RWPE2 (cell line): ENCODE measurements at regions not wholly inside any gene's neighbourhood (a gene's known extent, or its start where the extent isn't known, plus 50 kb on each side); places are given as distances from the start of the nearest gene placed in this dataset.

ENCODE experiments used
- ATAC-seq: fragments of 200-7000 bp; cut with Tn5 transposase; 3 replicates; pipeline ENCODE4 v1.9.1; 2021; ENCODE audit warnings: low read depth
- DNase-seq: peaks from one replicate; pipeline ENCODE4 v3.0.0-alpha.2; 2020; ENCODE audit warnings: low spot score
- H3K27ac ChIP-seq: fragments of 450-650 bp; 2 replicates; pipeline ENCODE4 v1.5.1; 2017; ENCODE audit warnings: mild to moderate bottlenecking; ENCODE audit not compliant: poor library complexity, severe bottlenecking
- H3K27me3 ChIP-seq: fragments of 250-450 bp; sonication (Bioruptor Pico); 2 replicates; pipeline ENCODE4 v1.5.1; 2021; ENCODE audit warnings: mild to moderate bottlenecking, moderate library complexity; ENCODE audit not compliant: insufficient read depth, poor library complexity, severe bottlenecking
- H3K36me3 ChIP-seq: fragments of 250-450 bp; sonication (Bioruptor Pico); 2 replicates; pipeline ENCODE4 v1.5.1; 2020; ENCODE audit warnings: low read depth, mild to moderate bottlenecking, moderate library complexity
- H3K4me1 ChIP-seq: fragments of 250-450 bp; sonication (Bioruptor Pico); 2 replicates; pipeline ENCODE4 v1.5.1; 2021; ENCODE audit warnings: mild to moderate bottlenecking, moderate library complexity; ENCODE audit not compliant: insufficient read depth, poor library complexity, severe bottlenecking
- H3K4me3 ChIP-seq: fragments of 250-450 bp; sonication (Bioruptor Pico); 2 replicates; pipeline ENCODE4 v1.5.1; 2021; ENCODE audit warnings: mild to moderate bottlenecking, moderate library complexity; ENCODE audit not compliant: severe bottlenecking
- H3K9me3 ChIP-seq: fragments of 250-450 bp; sonication (Bioruptor Pico); 2 replicates; pipeline ENCODE4 v1.5.1; 2021; ENCODE audit warnings: mild to moderate bottlenecking, moderate library complexity; ENCODE audit not compliant: severe bottlenecking
- CTCF ChIP-seq: fragments of 450-650 bp; IDR thresholded peaks from one replicate; pipeline ENCODE4 v1.5.1; 2017; ENCODE audit warnings: mild to moderate bottlenecking, moderate library complexity; ENCODE audit not compliant: poor library complexity, severe bottlenecking

GRCh38 chr18:77528872-77529271 is 279.2 kb downstream of the GALR1 start:
- H3K9me3 ChIP-seq: no peaks in the 10 kb centered on the region
- no peak overlapping the region for H3K27ac ChIP-seq
- no peaks in the 10 kb centered on the region for H3K4me1 ChIP-seq
- ATAC-seq (no peak), DNase-seq (no peak)
- H3K36me3 ChIP-seq: no peaks in the 10 kb centered on the region
- no peak for TF ChIP-seq CTCF
- no peaks in the 10 kb centered on the region for H3K27me3 ChIP-seq
- no peak overlapping the region for H3K4me3 ChIP-seq

- TF ChIP-seq CTCF: no peak
- H3K27me3 ChIP-seq: no peaks in the 10 kb centered on the region
- no peak for ATAC-seq
Measured at GRCh38 chr18:77529492-77530176, 280.0 kb downstream of the GALR1 start.

GRCh38 chr18:77530732-77531131 is 281.1 kb downstream of the GALR1 start:
- TF ChIP-seq CTCF: no peak
- no peak for ATAC-seq

More at GRCh38 chr18:77529492-77530176, 280.0 kb downstream of the GALR1 start:
- no peaks in the 10 kb centered on the region for H3K9me3 ChIP-seq
- H3K4me3 ChIP-seq: no peak overlapping the region
- DNase-seq: no peak
- H3K4me1 ChIP-seq: no peaks in the 10 kb centered on the region
- no peak overlapping the region for H3K27ac ChIP-seq
- H3K36me3 ChIP-seq: no peaks in the 10 kb centered on the region

GRCh38 chr18:77539860-77540259 is 290.2 kb downstream of the GALR1 start:
- no peak for TF ChIP-seq CTCF
- no peaks in the 10 kb centered on the region for H3K4me1 ChIP-seq
- no peak overlapping the region for H3K27ac ChIP-seq
- no peaks in the 10 kb centered on the region for H3K36me3 ChIP-seq
- H3K27me3 ChIP-seq: no peaks in the 10 kb centered on the region
- peaks cover 2% of the 10 kb centered on the region for H3K9me3 ChIP-seq
- DNase-seq: no peak
- ATAC-seq: no peak
- no peak overlapping the region for H3K4me3 ChIP-seq

More at GRCh38 chr18:77530732-77531131, 281.1 kb downstream of the GALR1 start:
- DNase-seq: no peak
- no peak overlapping the region for H3K4me3 ChIP-seq
- H3K27me3 ChIP-seq: no peaks in the 10 kb centered on the region
- H3K27ac ChIP-seq: no peak overlapping the region
- no peaks in the 10 kb centered on the region for H3K9me3 ChIP-seq
- H3K36me3 ChIP-seq: no peaks in the 10 kb centered on the region
- H3K4me1 ChIP-seq: no peaks in the 10 kb centered on the region

- TF ChIP-seq CTCF: no peak
- Histone ChIP-seq H3K27ac (no peak overlapping the region), H3K36me3 (no peaks in the 10 kb centered on the region), H3K27me3 (no peaks in the 10 kb centered on the region), H3K4me3 (no peak overlapping the region), H3K4me1 (no peaks in the 10 kb centered on the region), H3K9me3 (peaks cover 2% of the 10 kb centered on the region)
- DNase-seq (no peak), ATAC-seq (no peak)
Measured at GRCh38 chr18:77544792-77545191, 295.1 kb downstream of the GALR1 start.
